ENCODE measurements at regions not wholly inside any gene's neighbourhood (a gene's known extent, or its start where the extent isn't known, plus 50 kb on each side); places are given as distances from the start of the nearest gene placed in this dataset.

DNA sequence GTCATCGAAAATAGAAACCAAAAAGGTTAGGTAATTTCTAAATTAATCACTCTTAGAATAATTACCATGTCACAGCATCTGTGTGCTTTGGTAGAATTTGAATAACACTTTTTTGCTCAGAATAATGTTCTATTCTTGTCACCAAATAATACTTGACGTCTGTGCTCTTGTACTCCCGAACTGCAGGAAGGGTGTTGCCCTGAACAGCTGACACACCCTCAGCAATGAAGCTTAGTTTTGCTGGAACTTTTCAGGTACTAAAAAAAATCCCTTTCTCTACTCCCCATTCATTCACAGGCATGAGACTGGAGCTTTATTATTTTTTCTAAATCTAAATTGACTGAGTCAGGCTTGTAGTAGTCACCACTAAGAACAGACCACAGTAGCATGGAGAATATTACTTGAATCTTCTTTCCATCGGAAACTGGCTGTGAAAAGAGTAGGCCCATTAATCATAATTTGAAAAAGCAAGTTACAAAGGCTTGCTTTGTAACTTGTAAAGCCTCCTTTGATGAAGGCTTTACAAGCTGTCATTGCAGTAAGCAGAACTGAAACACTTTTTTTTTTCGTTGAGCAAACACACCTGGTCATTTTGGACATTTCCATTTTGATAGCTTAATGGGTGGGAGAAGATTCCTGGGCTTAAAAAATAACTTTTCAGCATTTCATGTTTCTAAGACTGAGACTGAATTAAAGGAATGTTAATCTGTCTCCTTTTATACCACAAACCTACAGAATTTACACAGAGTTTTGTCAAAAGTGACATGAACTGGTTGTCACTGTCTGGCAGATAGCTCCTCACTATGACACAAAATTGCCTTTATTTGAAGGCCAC is 70.3 kb upstream of the PELI1 start:
- peaks cover 76% of the 10 kb centered on the region for H3K4me1 Mint-ChIP-seq (ENCODE audit: low read depth)
- peak overlapping the region; percentile 97 for H3K27ac Mint-ChIP-seq
- H3K4me3 Mint-ChIP-seq, result peak overlapping the region; percentile 75

DNA sequence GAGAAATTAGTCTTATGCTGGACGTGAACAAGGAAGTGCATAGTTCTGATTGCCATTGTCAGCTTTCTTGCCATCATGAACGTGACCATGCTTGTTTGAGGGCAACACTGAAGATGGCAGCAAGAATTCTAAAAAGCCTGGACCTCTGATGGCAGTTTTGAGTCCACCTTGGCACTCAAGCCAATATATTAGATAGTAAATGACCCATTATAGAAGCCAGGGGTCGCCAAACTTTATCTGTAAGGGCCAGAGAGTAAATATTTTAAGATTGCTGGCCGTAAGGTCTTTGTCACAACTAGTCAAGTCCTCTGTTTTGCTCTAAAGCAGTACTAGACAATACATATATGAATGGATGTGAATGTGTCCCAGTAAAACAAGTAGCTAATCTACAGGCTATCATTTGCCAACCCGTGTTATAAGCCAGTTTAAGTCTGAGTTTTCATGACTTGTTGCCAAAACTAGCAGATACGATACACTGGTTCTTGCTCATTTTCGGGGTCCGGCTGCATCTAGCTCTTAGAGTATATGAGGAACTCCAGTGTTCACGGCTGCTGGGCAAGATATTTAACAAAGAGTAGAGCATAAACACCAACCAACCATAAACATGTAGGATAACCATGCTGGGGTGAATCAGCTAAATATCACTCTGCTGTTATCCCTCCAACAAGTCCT is 73.1 kb upstream of the PELI1 start:
- no peaks in the 10 kb centered on the region for H3K27me3 Mint-ChIP-seq
- no peaks in the 10 kb centered on the region for H3K36me3 Mint-ChIP-seq (ENCODE audit: low read depth)
- H3K4me1 Mint-ChIP-seq (ENCODE audit: low read depth), result peaks cover 61% of the 10 kb centered on the region
- no peak overlapping the region for H3K4me3 Mint-ChIP-seq
- no peak overlapping the region for H3K27ac Mint-ChIP-seq
- no peaks in the 10 kb centered on the region for H3K9me3 Mint-ChIP-seq

More for the DNA sequence above, 70.3 kb upstream of the PELI1 start:
- Mint-ChIP-seq H3K9me3 (no peaks in the 10 kb centered on the region), H3K36me3 (ENCODE audit: low read depth) (no peaks in the 10 kb centered on the region), H3K27me3 (no peaks in the 10 kb centered on the region)

DNA sequence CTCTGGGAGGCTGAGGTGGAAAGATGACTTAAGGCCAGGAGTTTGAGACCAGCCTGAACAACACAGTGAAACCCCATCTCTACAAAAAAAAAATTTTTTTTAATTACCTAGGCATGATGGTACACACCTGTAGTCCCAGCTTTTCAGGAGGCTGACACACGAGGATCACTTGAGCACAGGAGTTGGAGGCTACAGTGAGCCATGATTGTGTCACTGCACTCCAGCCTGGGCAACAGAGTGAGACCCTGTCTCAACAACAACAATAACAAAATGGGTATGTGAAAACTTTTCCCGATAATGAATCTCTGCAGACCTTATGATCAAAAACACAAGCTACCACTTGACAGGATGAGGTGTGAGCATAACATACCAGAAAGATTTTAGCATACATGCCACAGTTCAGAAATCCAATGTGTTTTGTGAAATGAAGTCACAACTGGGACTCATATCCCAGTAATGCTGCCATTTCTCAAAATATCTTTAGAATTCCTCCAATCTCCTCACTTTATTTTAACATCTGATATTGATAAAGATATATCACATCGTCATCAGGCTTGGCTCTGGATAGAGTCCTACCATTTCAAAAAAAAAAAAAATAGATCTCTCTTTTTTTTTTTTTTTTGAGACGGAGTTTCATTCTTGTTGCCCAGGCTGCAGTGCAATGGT is 74.0 kb upstream of the PELI1 start:
- H3K27me3 Mint-ChIP-seq, result no peaks in the 10 kb centered on the region
- H3K27ac Mint-ChIP-seq, result no peak overlapping the region
- H3K4me1 Mint-ChIP-seq (ENCODE audit: low read depth), result peaks cover 60% of the 10 kb centered on the region
- no peaks in the 10 kb centered on the region for H3K9me3 Mint-ChIP-seq
- H3K36me3 Mint-ChIP-seq (ENCODE audit: low read depth), result no peaks in the 10 kb centered on the region
- no peak overlapping the region for H3K4me3 Mint-ChIP-seq

DNA sequence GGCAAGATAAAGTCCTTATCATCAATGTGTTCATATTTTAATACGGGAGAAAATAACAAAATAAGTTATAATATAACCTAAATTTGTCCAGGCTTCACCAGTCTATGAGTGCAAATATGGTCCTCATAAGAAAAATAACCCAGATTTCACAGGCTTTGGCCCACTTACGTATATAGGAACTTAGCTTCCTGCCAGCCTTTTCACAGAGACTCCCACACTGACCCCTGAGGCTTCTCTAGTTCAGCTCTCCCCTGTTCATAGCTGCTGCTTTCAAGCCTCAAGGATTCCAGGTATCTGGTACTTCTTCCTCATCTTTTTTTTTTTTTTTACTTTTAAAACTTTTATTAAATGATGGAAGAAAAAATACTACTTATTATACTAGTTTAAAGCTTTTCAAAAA is 74.9 kb upstream of the PELI1 start:
- H3K4me3 Mint-ChIP-seq, result no peak overlapping the region
- peaks cover 58% of the 10 kb centered on the region for H3K4me1 Mint-ChIP-seq (ENCODE audit: low read depth)
- no peak overlapping the region for H3K27ac Mint-ChIP-seq
- no peaks in the 10 kb centered on the region for H3K9me3 Mint-ChIP-seq
- H3K36me3 Mint-ChIP-seq (ENCODE audit: low read depth), result no peaks in the 10 kb centered on the region
- H3K27me3 Mint-ChIP-seq, result no peaks in the 10 kb centered on the region

DNA sequence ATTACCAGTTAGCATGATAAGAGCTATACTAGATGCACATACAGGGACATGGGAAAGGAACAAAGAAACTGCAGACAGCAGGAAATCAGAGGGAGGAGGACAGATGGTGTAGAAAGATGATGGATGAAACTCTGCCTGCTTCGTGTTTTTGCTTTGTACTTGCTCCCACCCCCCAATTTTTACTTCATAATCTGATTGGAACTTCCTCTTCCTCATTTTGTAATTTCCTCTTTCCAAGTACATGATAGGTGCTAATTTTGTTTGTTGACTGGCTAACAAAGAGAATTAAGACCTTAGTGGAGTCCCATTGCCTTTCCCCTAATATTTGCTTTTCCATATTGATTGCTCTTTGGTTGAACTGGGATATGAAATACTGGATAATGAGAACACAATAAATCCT is 76.0 kb upstream of the PELI1 start:
- no peak overlapping the region for H3K27ac Mint-ChIP-seq
- H3K4me3 Mint-ChIP-seq, result no peak overlapping the region
- peaks cover 54% of the 10 kb centered on the region for H3K4me1 Mint-ChIP-seq (ENCODE audit: low read depth)
- no peaks in the 10 kb centered on the region for H3K9me3 Mint-ChIP-seq
- H3K27me3 Mint-ChIP-seq, result no peaks in the 10 kb centered on the region
- H3K36me3 Mint-ChIP-seq (ENCODE audit: low read depth), result no peaks in the 10 kb centered on the region

DNA sequence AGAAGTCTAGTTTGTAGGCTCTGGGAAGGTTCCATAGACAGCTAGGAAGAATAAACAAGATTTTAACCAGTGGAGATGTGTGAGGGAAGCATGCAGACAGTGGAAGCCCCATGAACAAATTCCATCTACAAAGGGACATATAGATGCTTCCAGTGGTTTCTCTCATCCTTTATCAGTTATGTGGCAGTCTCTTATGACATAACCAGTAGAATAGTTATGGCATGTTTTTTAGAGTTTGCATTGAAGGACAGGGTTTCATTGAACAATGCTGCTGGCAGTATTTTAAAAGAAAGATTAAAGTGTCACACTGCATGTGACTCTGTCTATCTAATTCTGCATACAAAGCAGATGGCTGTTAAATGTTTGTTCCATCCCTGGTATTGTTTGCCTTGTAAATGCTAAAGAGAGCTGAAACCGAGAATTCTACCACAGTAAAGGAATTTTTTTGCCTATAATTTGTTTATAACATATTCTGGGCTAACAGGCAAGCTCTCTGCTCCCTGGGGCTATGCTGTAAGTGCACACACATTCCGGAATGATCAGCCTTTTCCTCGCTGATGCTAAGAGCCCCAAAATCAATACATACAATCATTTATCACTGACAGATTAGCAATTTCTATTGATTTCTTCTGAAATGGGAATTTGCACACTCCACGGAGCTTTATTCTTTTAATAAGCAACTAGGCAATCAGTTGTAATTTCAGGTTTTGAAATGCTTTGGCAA is 76.8 kb upstream of the PELI1 start:
- Mint-ChIP-seq H3K27ac (no peak overlapping the region), H3K27me3 (no peaks in the 10 kb centered on the region), H3K9me3 (no peaks in the 10 kb centered on the region), H3K4me3 (no peak overlapping the region), H3K36me3 (ENCODE audit: low read depth) (no peaks in the 10 kb centered on the region), H3K4me1 (ENCODE audit: low read depth) (peaks cover 53% of the 10 kb centered on the region)

DNA sequence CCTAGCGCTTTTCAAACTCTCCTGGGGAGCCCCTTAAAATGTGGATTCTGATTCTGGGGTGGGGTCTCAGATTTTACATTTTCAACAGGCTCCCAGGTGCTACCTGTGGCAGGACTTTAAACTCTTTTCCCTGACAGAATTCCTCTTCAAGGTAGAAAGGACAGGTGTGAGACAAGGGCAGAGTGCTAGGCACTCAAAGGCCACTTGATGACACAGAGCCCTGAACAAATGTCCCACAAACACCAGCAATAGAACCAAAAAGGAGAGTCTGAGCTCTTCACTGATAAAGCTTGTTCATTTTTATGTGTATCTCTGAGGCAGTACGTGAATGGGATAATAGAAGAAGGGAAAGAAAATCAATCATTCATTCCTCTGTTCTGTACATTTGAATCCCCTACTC is 77.7 kb upstream of the PELI1 start:
- H3K27ac Mint-ChIP-seq, result no peak overlapping the region
- H3K36me3 Mint-ChIP-seq (ENCODE audit: low read depth), result no peaks in the 10 kb centered on the region
- peaks cover 48% of the 10 kb centered on the region for H3K4me1 Mint-ChIP-seq (ENCODE audit: low read depth)
- H3K4me3 Mint-ChIP-seq, result no peak overlapping the region
- no peaks in the 10 kb centered on the region for H3K27me3 Mint-ChIP-seq
- no peaks in the 10 kb centered on the region for H3K9me3 Mint-ChIP-seq

DNA sequence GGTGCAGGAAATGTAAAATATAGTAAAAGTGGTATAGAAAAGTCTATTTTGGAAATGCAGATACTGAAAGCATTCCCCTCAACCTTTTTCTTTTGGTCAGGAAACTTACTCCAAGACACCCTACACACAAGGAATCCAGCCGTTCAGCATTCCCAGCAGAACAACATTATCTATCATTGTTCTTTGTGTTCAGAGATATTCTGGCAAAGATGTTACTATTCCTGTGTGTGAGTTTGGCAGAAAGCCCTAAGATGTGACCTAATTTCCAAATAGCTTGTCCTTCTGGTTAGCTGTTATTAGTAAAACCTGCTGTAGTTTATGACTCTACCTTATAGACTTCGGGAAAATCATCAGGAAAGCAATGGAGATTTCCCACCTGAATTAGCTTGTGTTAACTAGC is 78.1 kb upstream of the PELI1 start:
- H3K27ac Mint-ChIP-seq, result no peak overlapping the region
- H3K36me3 Mint-ChIP-seq (ENCODE audit: low read depth), result no peaks in the 10 kb centered on the region
- peaks cover 48% of the 10 kb centered on the region for H3K4me1 Mint-ChIP-seq (ENCODE audit: low read depth)
- H3K9me3 Mint-ChIP-seq, result no peaks in the 10 kb centered on the region
- no peak overlapping the region for H3K4me3 Mint-ChIP-seq
- H3K27me3 Mint-ChIP-seq, result no peaks in the 10 kb centered on the region

DNA sequence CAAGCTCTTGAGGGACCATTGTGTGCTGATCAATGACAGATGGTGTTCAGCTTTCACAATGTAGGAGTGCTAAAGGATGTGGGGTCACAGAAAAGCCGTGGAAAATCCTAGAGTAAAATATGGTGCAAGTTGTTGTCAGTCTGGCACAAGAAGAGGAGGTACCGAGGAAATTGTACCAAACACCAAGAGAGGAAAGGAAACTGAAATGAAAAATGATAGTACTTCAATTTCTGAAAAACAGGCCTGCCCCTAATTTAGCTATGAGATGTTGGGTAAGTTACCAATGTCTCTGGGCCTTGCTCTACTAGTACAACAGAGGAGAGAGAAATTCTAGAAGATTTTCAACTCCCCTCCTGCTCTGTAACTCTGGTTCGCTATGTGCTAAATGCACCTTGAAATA is 78.8 kb upstream of the PELI1 start:
- Mint-ChIP-seq H3K36me3 (ENCODE audit: low read depth) (no peaks in the 10 kb centered on the region), H3K4me3 (peak overlapping the region; percentile 50), H3K27me3 (no peaks in the 10 kb centered on the region), H3K4me1 (ENCODE audit: low read depth) (peaks cover 48% of the 10 kb centered on the region), H3K27ac (peak overlapping the region; percentile 79), H3K9me3 (no peaks in the 10 kb centered on the region)

DNA sequence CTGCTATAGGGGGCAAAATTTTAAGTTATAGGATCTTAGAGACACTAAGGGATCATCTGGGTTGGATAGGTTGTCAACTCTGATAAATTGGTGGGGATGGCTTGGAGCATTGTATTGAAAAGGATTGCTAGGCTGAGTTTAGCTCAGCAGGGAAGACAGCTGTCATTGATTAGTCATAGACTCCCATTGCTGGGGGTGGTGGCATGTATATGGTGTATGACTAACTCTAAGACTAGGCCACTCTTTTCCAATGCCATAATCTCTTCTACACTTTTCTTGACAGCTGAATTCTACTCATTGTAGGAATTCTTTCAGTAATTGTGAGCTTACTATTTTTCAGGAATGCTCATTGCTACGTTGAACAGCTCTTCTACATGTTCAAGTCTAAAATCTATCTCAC is 81.3 kb upstream of the PELI1 start:
- H3K9me3 Mint-ChIP-seq, result no peaks in the 10 kb centered on the region
- H3K36me3 Mint-ChIP-seq (ENCODE audit: low read depth), result no peaks in the 10 kb centered on the region
- no peak overlapping the region for H3K4me3 Mint-ChIP-seq
- no peaks in the 10 kb centered on the region for H3K27me3 Mint-ChIP-seq
- peaks cover 49% of the 10 kb centered on the region for H3K4me1 Mint-ChIP-seq (ENCODE audit: low read depth)
- no peak overlapping the region for H3K27ac Mint-ChIP-seq

DNA sequence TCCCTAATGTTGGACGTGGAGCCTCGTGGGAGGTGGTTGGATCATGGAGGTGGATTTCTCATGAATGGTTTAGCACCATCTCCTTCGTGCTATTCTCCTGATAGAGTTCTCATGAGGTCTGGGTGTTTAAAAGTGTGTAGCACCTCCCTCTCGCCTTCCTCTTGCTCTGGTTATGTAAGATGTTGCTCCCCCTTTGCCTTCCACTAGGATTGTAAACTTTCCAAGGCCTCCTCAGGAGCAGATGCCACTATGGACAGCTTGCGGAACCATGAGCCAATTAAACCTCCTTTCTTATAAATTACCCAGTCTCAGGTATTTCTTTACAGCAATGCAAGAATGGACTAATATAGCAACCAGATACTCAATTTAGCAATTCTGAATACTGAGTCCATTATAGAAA is 82.4 kb upstream of the PELI1 start:
- Mint-ChIP-seq H3K27ac (no peak overlapping the region), H3K36me3 (ENCODE audit: low read depth) (no peaks in the 10 kb centered on the region), H3K4me3 (no peak overlapping the region), H3K4me1 (ENCODE audit: low read depth) (peaks cover 48% of the 10 kb centered on the region), H3K9me3 (no peaks in the 10 kb centered on the region), H3K27me3 (peaks cover 3% of the 10 kb centered on the region)

DNA sequence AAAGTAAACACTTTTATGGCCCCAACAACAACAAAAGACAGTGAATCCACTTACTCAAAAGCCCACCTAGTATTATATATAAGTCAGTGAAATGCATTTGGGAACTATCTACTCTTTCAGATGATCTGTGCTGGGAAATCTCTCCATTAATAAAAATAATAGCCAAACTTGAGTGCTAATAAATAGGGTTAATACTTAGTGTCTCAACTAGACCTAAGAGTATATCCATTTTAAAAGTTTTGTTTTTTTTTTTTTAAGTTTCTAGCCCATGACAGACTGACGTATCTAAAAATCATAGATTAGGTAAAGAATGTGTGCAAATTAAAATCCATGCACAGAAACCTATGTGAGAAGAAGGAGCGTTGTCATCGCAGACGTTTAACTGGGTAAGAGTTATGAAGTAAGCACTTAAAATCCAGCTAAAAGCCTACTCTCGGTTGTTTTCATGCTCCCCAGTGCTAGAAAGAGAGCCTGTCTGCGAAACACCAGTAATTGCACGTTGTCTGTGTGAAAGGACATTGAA is 83.4 kb upstream of the PELI1 start:
- H3K36me3 Mint-ChIP-seq (ENCODE audit: low read depth), result no peaks in the 10 kb centered on the region
- no peaks in the 10 kb centered on the region for H3K9me3 Mint-ChIP-seq
- H3K4me3 Mint-ChIP-seq, result peak overlapping the region; percentile 85
- no peak overlapping the region for H3K27ac Mint-ChIP-seq
- peaks cover 41% of the 10 kb centered on the region for H3K4me1 Mint-ChIP-seq (ENCODE audit: low read depth)
- H3K27me3 Mint-ChIP-seq, result peaks cover 4% of the 10 kb centered on the region

DNA sequence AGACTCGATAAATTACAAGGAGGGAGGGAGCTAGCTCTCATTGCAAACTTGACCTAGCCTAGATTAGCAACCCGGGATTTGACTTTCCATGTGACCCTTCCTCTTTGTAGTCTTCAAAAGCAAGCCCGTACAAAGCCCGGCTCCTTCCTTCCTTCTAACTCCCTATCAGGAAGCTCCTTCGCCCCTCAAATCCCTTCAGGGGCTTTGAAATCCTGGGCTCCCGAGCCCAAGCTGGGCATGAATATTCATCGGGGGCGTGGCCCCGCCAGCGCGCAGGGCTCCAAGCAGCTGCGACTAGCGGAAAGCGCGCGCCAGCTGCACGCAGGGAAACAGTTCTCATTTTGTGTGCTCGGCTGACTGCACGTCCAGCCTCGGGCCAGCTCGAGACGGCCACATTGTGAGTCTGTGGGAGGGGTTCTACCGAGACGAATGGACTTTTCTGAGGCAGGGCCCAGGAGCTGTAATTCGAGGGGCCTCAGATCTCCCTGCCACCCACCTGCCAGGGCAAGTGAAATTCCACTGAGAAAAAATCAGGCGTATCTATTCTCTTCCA is 84.0 kb upstream of the PELI1 start:
- H3K36me3 Mint-ChIP-seq (ENCODE audit: low read depth), result no peaks in the 10 kb centered on the region
- H3K4me3 Mint-ChIP-seq, result peak overlapping the region; percentile 85
- peak overlapping the region; percentile 82 for H3K27ac Mint-ChIP-seq
- H3K4me1 Mint-ChIP-seq (ENCODE audit: low read depth), result peaks cover 35% of the 10 kb centered on the region
- no peaks in the 10 kb centered on the region for H3K9me3 Mint-ChIP-seq
- peaks cover 4% of the 10 kb centered on the region for H3K27me3 Mint-ChIP-seq

DNA sequence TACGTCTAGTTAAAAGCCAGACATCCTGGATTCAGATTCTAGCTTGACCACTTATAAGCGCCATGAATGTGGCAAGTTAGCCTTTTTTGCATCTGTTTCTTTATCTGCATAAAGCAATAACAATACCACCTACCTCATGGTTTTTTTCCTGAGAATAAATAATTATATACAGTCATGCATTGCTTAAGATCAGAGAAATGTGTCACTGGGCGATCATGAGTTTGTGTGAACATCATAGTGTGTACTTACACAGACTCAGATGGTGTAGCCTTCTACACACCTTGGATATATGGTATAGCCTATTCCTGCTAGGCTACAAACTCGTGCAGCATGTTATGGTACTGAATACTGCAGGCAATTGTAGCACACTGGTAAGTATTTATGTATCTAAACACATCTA is 84.7 kb upstream of the PELI1 start:
- Mint-ChIP-seq H3K27me3 (peaks cover 4% of the 10 kb centered on the region), H3K4me3 (peak overlapping the region; percentile 85), H3K4me1 (ENCODE audit: low read depth) (peaks cover 34% of the 10 kb centered on the region), H3K9me3 (no peaks in the 10 kb centered on the region), H3K36me3 (ENCODE audit: low read depth) (no peaks in the 10 kb centered on the region), H3K27ac (peak overlapping the region; percentile 82)
